ENCODE measurements at regions not wholly inside any gene's neighbourhood (a gene's known extent, or its start where the extent isn't known, plus 50 kb on each side); places are given as distances from the start of the nearest gene placed in this dataset.

- intact Hi-C loops (cut with micrococcal nuclease; ENCODE audit: unreplicated experiment) = no loop called here
- CTCF ChIA-PET (ENCODE audit: unreplicated experiment) = no interaction called here
- H3K36me3 ChIP-seq (ENCODE audit: insufficient read depth, low read length) = no peaks in the 10 kb centered on the region
- H3K4me2 ChIP-seq (ENCODE audit: low read length) = no peak overlapping the region
- H3K27ac ChIP-seq (ENCODE audit: low read depth, low read length, poor library complexity, severe bottlenecking) = no peak overlapping the region
- BruUV-seq (replicated peaks) = no TSS peak
- DNase-seq (ENCODE audit: low spot score) = no peak
- no peaks in the 10 kb centered on the region for H3K4me1 ChIP-seq (ENCODE audit: insufficient read depth, low read length, poor library complexity, severe bottlenecking)
- no peak for TF ChIP-seq CTCF (conservative IDR thresholded peaks at IDR 0.05; ENCODE audit: low read length)
- TF ChIP-seq EZH2phosphoT487 (IDR thresholded peaks at IDR 0.05; ENCODE audit: borderline replicate concordance, low read depth, low read length) = no peak
- H3K79me2 ChIP-seq (ENCODE audit: insufficient read depth, low read depth, low read length) = no peaks in the 10 kb centered on the region
- H4K20me1 ChIP-seq (ENCODE audit: insufficient read depth, low read length) = no peaks in the 10 kb centered on the region
- no peak overlapping the region for H2AFZ ChIP-seq (ENCODE audit: low read length)
- no peaks in the 10 kb centered on the region for H3K9me2 ChIP-seq (ENCODE audit: insufficient read depth, low read length)
- POLR2A ChIA-PET = no interaction called here
- no peaks in the 10 kb centered on the region for H3K9me3 ChIP-seq (ENCODE audit: low read length)
- no peak overlapping the region for H3K4me3 ChIP-seq (ENCODE audit: low read depth, low read length, poor library complexity, severe bottlenecking)
These were observed 351.7 kb downstream of the CDC5L start for GRCh38 chr6:44739181-44739580.

DNA sequence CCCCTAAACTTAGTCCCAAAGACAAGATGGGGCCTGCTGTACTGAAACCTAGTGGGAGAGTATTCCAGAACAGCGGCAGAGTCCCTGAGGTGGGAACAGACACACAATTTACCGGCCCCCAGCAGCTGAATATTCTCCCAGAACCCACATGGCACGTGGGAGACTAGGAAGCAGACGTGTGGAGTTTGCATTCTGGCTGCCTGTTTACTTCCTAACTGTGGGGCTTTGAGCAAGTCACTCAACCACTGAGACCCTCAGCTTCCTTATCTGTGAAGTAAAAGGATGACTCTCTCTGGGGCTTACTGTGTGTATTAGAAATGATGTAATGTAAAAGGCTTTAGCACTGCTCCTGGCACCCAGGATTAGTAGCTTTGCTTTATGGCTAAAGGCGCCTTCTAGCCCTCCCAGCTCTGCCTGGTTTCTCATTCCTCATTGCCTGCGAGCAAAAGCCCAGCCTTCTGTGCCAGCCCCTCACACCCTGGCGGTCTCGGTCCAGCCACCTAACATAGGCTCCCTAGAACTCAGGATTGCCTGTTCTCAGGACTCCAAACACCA is 353.1 kb downstream of the CDC5L start:
- ChIA-PET CTCF (ENCODE audit: unreplicated experiment) (no interaction called here), POLR2A (no interaction called here)
- Histone ChIP-seq H3K9me2 (ENCODE audit: insufficient read depth, low read length) (no peaks in the 10 kb centered on the region), H3K27ac (ENCODE audit: low read depth, low read length, poor library complexity, severe bottlenecking) (no peak overlapping the region), H3K4me2 (ENCODE audit: low read length) (no peak overlapping the region), H3K36me3 (ENCODE audit: insufficient read depth, low read length) (no peaks in the 10 kb centered on the region), H3K9me3 (ENCODE audit: low read length) (no peaks in the 10 kb centered on the region), H3K4me1 (ENCODE audit: insufficient read depth, low read length, poor library complexity, severe bottlenecking) (no peaks in the 10 kb centered on the region), H2AFZ (ENCODE audit: low read length) (no peak overlapping the region), H3K4me3 (ENCODE audit: low read depth, low read length, poor library complexity, severe bottlenecking) (no peak overlapping the region), H4K20me1 (ENCODE audit: insufficient read depth, low read length) (no peaks in the 10 kb centered on the region), H3K79me2 (ENCODE audit: insufficient read depth, low read depth, low read length) (no peaks in the 10 kb centered on the region)
- no peak for DNase-seq (ENCODE audit: low spot score)
- BruUV-seq (replicated peaks) = no TSS peak
- intact Hi-C loops (cut with micrococcal nuclease; ENCODE audit: unreplicated experiment) = no loop called here
- no peak for TF ChIP-seq CTCF (conservative IDR thresholded peaks at IDR 0.05; ENCODE audit: low read length)
- no peak for TF ChIP-seq EZH2phosphoT487 (IDR thresholded peaks at IDR 0.05; ENCODE audit: borderline replicate concordance, low read depth, low read length)

GRCh38 chr6:44742201-44742600 is 354.7 kb downstream of the CDC5L start:
- no peaks in the 10 kb centered on the region for H3K9me2 ChIP-seq (ENCODE audit: insufficient read depth, low read length)
- TF ChIP-seq CTCF (conservative IDR thresholded peaks at IDR 0.05; ENCODE audit: low read length) = no peak
- no peaks in the 10 kb centered on the region for H3K4me1 ChIP-seq (ENCODE audit: insufficient read depth, low read length, poor library complexity, severe bottlenecking)
- BruUV-seq (replicated peaks) = no TSS peak
- no peak overlapping the region for H3K4me3 ChIP-seq (ENCODE audit: low read depth, low read length, poor library complexity, severe bottlenecking)
- H3K9me3 ChIP-seq (ENCODE audit: low read length) = no peaks in the 10 kb centered on the region
- POLR2A ChIA-PET = no interaction called here
- no peaks in the 10 kb centered on the region for H3K36me3 ChIP-seq (ENCODE audit: insufficient read depth, low read length)
- H3K27ac ChIP-seq (ENCODE audit: low read depth, low read length, poor library complexity, severe bottlenecking) = no peak overlapping the region
- H3K79me2 ChIP-seq (ENCODE audit: insufficient read depth, low read depth, low read length) = no peaks in the 10 kb centered on the region
- CTCF ChIA-PET (ENCODE audit: unreplicated experiment) = no interaction called here
- no peaks in the 10 kb centered on the region for H4K20me1 ChIP-seq (ENCODE audit: insufficient read depth, low read length)
- no peak overlapping the region for H2AFZ ChIP-seq (ENCODE audit: low read length)
- no peak for DNase-seq (ENCODE audit: low spot score)
- intact Hi-C loops (cut with micrococcal nuclease; ENCODE audit: unreplicated experiment) = no loop called here
- no peak overlapping the region for H3K4me2 ChIP-seq (ENCODE audit: low read length)
